ENCODE measurements at regions not wholly inside any gene's neighbourhood (a gene's known extent, or its start where the extent isn't known, plus 50 kb on each side); places are given as distances from the start of the nearest gene placed in this dataset.

- TF ChIP-seq CTCF (IDR thresholded peaks at IDR 0.05; ENCODE audit: low read depth, low read length, missing control alignments), result no peak
- DNase-seq (ENCODE audit: low read depth), result no peak
- no peak overlapping the region for H3K4me3 ChIP-seq (ENCODE audit: low read depth, low read length)
Measured at GRCh38 chr3:176795891-176796290, 401.4 kb downstream of the TBL1XR1 start.

DNA sequence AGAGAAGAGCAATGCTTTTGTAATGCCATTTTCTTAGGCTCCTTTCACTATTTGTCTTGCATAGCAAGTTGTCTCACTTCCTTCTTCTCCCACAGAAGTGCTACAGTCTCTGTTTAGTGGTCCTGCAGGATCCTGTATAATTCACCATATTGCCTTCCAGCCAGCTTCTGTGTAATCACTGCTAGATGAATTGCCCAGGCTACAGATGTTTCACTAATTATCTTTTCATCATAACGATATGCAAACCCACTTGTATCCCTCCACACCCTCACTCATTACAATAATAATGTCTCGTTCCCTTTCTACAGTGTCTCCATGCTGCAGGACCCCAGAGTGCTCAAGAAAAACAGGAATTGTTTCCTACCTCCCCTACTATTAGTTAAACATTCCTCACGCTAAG is 402.9 kb downstream of the TBL1XR1 start:
- no peak for DNase-seq (ENCODE audit: low read depth)
- H3K4me3 ChIP-seq (ENCODE audit: low read depth, low read length), result no peak overlapping the region
- TF ChIP-seq CTCF (IDR thresholded peaks at IDR 0.05; ENCODE audit: low read depth, low read length, missing control alignments), result no peak

GRCh38 chr3:176789947-176790346 is 407.3 kb downstream of the TBL1XR1 start:
- TF ChIP-seq CTCF (IDR thresholded peaks at IDR 0.05; ENCODE audit: low read depth, low read length, missing control alignments), result no peak
- no peak for DNase-seq (ENCODE audit: low read depth)
- H3K4me3 ChIP-seq (ENCODE audit: low read depth, low read length), result no peak overlapping the region

DNA sequence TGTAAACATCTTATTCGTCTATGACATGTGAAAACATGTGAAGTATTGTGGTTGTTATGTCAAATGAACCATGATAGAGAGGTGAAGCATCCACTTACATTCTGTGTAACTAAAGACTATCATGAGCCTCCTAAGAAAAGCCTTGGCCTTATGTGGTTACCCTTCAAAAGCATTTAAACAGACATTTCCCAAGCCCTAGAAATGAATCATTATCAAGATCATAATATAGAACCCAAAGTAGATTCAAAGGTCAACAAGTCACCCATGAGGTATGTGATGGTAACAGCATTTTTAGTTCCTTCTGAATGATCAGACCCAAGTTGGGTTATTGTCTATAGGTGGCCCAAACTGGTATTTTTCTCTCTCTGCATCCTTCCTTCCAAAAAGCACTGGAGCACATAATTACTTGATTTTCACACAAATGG is 408.0 kb downstream of the TBL1XR1 start:
- no peak for TF ChIP-seq CTCF (IDR thresholded peaks at IDR 0.05; ENCODE audit: low read depth, low read length, missing control alignments)
- DNase-seq (ENCODE audit: low read depth), result no peak
- no peak overlapping the region for H3K4me3 ChIP-seq (ENCODE audit: low read depth, low read length)

- H3K4me3 ChIP-seq (ENCODE audit: low read depth, low read length), result no peak overlapping the region
- no peak for TF ChIP-seq CTCF (IDR thresholded peaks at IDR 0.05; ENCODE audit: low read depth, low read length, missing control alignments)
- DNase-seq (ENCODE audit: low read depth), result no peak
Measured at GRCh38 chr3:176787506-176787905, 409.8 kb downstream of the TBL1XR1 start.

DNA sequence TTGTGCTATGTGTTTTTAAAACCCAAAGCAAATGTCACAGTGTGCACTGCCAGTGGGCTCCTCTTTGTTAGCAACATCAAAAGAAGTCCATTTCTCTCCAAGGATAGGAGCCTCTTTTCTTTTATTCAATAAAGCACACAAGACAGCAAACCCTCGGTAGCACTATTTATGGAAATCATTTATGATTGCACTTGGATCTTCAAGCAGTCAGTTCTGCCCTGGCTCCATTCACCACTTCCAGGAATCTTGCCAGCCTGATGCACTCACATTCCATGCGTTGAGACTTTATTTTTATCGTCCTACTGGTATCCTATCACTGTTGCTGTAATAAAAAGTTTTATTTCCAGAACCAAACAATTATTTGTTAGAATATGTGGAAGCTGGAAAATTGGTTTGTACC is 412.1 kb downstream of the TBL1XR1 start:
- no peak for TF ChIP-seq CTCF (IDR thresholded peaks at IDR 0.05; ENCODE audit: low read depth, low read length, missing control alignments)
- DNase-seq (ENCODE audit: low read depth), result no peak
- no peak overlapping the region for H3K4me3 ChIP-seq (ENCODE audit: low read depth, low read length)

DNA sequence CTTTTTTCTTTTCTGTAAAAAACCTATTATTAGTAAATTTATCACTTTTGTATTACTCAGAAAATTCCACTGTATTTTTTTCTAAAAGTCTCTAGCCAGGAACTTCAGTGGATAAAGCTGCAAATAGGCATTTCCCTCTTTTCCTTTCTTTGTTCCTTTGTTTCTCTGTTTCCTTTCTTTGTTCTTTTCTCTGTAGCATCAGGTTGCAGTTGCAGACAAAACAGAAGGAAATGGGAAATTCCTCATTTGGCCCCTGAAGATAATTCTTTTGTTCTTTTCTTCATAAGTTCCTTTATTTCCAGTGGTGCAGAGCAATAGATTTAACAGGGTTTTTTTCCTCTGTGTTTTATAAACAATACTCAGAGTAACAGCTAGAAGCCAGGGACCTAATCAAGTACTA is 416.5 kb downstream of the TBL1XR1 start:
- no peak for DNase-seq (ENCODE audit: low read depth)
- TF ChIP-seq CTCF (IDR thresholded peaks at IDR 0.05; ENCODE audit: low read depth, low read length, missing control alignments), result no peak
- H3K4me3 ChIP-seq (ENCODE audit: low read depth, low read length), result no peak overlapping the region

All from GM12864 (cell line).